ENCODE measurements at regions not wholly inside any gene's neighbourhood (a gene's known extent, or its start where the extent isn't known, plus 50 kb on each side); places are given as distances from the start of the nearest gene placed in this dataset.

DNA sequence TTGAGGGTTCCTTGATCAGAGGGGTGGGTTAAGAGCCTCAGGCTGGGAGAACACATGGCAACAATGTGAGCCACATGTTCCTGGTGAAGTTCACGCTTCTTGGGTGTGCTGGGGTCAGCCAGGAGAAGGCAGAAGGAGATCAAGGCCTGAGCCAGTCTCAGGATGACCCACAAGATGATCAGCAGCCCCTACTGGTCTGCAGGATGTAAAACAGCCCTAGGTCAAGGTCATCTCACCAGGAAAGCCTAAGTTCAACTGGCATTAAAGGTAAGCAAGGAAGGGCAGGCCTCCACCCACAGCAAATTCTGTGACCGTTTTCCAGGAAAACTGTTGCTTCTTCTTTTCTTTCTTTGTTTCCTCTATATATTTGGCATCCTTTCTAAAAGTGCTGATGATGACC is 156.7 kb upstream of the KIRREL3 start:
- TF ChIP-seq, protein P1, sequence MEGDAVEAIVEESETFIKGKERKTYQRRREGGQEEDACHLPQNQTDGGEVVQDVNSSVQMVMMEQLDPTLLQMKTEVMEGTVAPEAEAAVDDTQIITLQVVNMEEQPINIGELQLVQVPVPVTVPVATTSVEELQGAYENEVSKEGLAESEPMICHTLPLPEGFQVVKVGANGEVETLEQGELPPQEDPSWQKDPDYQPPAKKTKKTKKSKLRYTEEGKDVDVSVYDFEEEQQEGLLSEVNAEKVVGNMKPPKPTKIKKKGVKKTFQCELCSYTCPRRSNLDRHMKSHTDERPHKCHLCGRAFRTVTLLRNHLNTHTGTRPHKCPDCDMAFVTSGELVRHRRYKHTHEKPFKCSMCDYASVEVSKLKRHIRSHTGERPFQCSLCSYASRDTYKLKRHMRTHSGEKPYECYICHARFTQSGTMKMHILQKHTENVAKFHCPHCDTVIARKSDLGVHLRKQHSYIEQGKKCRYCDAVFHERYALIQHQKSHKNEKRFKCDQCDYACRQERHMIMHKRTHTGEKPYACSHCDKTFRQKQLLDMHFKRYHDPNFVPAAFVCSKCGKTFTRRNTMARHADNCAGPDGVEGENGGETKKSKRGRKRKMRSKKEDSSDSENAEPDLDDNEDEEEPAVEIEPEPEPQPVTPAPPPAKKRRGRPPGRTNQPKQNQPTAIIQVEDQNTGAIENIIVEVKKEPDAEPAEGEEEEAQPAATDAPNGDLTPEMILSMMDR (IDR thresholded peaks at IDR 0.05) = no peak
- no peak for TF ChIP-seq POLR2A (IDR thresholded peaks at IDR 0.05)
